Testis (tissue), 2 donors: ENCODE measurements at regions not wholly inside any gene's neighbourhood (a gene's known extent, or its start where the extent isn't known, plus 50 kb on each side); places are given as distances from the start of the nearest gene placed in this dataset.

Experiments used
- CTCF ChIP-seq, 3 experiments: fragments of 450-650 bp in 2 of 3; fragments of 200-600 bp in 1 of 3; sonication (generic) in 1 of 3; IDR thresholded peaks; one replicate each; pipeline ENCODE4 v1.5.1; 2016 to 2019; ENCODE audit warnings: antibody characterized with exemption in 3 of 3, mild to moderate bottlenecking in 2 of 3, moderate library complexity in 1 of 3
- POLR2A ChIP-seq: fragments of 450-650 bp; IDR thresholded peaks from one replicate; pipeline ENCODE4 v1.6.1; 2017; ENCODE audit warnings: antibody characterized with exemption, mild to moderate bottlenecking, moderate library complexity

GRCh38 chr11:134792044-134792443 lies 380.0 kb upstream of the B3GAT1 start:
- no peak for TF ChIP-seq POLR2A
- TF ChIP-seq CTCF (IDR thresholded peaks at IDR 0.05) = no peak
